ENCODE measurements at regions not wholly inside any gene's neighbourhood (a gene's known extent, or its start where the extent isn't known, plus 50 kb on each side); places are given as distances from the start of the nearest gene placed in this dataset.

DNA sequence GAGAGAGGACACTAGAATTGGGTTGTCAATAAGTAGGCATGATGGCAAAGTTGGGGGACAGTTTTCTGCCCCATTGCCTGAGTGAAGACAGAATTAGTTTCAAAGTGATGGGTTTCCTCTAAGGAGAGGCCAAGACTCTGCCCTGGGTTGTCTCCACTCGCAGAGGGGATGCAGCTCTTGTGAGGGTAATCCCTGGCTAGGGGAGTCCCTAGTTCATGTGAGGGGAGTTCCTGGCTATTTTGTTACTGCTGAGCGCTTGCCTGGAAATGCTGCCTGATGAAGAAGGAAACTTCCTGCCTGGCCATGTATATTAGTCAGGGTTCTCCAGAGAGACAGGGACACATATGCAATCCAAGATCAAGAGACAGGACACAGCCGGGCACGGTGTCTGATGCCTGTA is 501.5 kb downstream of the BCL11A start:
- H3K4me3 Mint-ChIP-seq = no peak overlapping the region
- peaks cover 40% of the 10 kb centered on the region for H3K9me3 Mint-ChIP-seq
- 0 out of 2 replicates have a peak, but pooled peaks cover 4% of the 10 kb centered on the region for H3K36me3 Mint-ChIP-seq (ENCODE audit: low read depth)
- H3K4me1 Mint-ChIP-seq (ENCODE audit: low read depth) = no peaks in the 10 kb centered on the region
- TF ChIP-seq, protein P1, sequence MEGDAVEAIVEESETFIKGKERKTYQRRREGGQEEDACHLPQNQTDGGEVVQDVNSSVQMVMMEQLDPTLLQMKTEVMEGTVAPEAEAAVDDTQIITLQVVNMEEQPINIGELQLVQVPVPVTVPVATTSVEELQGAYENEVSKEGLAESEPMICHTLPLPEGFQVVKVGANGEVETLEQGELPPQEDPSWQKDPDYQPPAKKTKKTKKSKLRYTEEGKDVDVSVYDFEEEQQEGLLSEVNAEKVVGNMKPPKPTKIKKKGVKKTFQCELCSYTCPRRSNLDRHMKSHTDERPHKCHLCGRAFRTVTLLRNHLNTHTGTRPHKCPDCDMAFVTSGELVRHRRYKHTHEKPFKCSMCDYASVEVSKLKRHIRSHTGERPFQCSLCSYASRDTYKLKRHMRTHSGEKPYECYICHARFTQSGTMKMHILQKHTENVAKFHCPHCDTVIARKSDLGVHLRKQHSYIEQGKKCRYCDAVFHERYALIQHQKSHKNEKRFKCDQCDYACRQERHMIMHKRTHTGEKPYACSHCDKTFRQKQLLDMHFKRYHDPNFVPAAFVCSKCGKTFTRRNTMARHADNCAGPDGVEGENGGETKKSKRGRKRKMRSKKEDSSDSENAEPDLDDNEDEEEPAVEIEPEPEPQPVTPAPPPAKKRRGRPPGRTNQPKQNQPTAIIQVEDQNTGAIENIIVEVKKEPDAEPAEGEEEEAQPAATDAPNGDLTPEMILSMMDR (IDR thresholded peaks at IDR 0.05) = no peak
- H3K27me3 Mint-ChIP-seq (ENCODE audit: insufficient read depth) = no peaks in the 10 kb centered on the region
- no peak for DNase-seq
- H3K27ac Mint-ChIP-seq = no peak overlapping the region

DNA sequence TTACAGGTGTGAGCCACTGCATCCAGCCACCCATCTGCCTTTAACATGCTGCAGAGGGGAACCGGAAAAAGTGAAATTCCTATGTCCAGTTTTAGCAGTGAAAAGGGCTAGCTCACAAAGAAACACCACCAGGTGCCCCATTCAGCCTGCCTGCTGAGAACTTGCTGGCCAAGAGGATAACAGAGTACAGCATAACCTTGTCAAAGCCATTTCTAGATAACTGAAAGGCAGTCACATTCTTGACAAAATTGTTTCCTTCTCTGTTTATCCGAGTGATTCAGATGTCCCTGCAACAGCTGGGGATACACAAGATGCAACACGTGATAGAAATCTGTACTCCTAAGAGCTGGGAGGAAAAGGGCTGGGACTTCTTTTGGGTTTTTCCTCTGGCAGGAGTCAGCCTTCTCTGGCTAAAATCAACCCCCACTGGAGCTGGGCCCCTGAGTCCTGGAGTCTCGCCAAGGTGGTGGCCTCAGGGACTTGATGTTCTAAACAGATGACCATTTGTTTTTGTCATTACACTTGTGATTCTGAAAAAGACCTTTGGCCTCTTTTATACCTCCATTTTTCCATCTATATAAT is 505.4 kb downstream of the BCL11A start:
- Mint-ChIP-seq H3K27me3 (ENCODE audit: insufficient read depth) (no peaks in the 10 kb centered on the region), H3K9me3 (peaks cover 36% of the 10 kb centered on the region), H3K4me3 (no peak overlapping the region), H3K4me1 (ENCODE audit: low read depth) (no peaks in the 10 kb centered on the region), H3K36me3 (ENCODE audit: low read depth) (0 out of 2 replicates have a peak, but pooled peaks cover 4% of the 10 kb centered on the region), H3K27ac (no peak overlapping the region)
- no peak for DNase-seq
- TF ChIP-seq, protein P1 (IDR thresholded peaks at IDR 0.05) = no peak

DNA sequence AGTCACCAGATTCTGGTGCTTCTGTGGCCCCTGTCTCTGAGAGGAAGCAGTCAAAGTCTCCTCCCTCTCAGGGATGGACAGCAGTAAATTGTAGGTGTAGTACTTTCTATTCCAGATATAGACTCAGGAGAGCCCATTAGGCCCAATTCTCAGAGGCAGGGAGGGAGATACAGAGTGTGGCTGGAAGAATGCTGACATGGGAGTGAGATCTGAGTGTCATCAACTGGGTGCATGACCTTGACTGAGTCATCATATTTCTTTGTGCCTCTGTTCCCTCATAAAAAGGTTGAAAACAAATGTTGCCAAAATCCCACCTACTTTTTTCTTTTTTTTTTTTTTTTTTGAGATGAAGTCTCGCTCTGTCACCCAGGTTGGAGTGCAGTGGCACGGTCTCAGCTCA is 506.1 kb downstream of the BCL11A start:
- no peak for DNase-seq
- no peaks in the 10 kb centered on the region for H3K4me1 Mint-ChIP-seq (ENCODE audit: low read depth)
- H3K36me3 Mint-ChIP-seq (ENCODE audit: low read depth) = 0 out of 2 replicates have a peak, but pooled peaks cover 4% of the 10 kb centered on the region

DNA sequence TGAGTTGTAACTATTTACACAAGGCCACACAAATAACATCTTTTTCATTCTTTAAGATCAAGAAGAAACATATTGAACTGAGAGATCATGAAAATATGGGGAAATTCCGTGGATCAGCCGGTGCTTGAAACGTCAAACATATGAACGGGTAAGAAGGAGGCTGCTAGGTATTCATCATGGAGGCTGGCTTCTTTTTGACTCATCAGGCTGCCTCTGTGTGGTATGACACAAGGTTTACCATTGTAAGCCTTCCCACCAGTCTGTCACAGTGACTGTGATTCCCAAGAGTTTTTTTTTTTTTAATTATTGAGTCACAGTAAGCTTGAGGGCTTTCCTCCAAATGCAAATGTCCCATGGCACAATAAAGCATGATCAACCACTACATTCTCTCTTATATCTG is 506.9 kb downstream of the BCL11A start:
- 0 out of 2 replicates have a peak, but pooled peaks cover 4% of the 10 kb centered on the region for H3K36me3 Mint-ChIP-seq (ENCODE audit: low read depth)
- DNase-seq = no peak
- H3K4me1 Mint-ChIP-seq (ENCODE audit: low read depth) = no peaks in the 10 kb centered on the region
- no peak overlapping the region for H3K4me3 Mint-ChIP-seq
- no peaks in the 10 kb centered on the region for H3K27me3 Mint-ChIP-seq (ENCODE audit: insufficient read depth)
- H3K9me3 Mint-ChIP-seq = peaks cover 30% of the 10 kb centered on the region
- no peak overlapping the region for H3K27ac Mint-ChIP-seq
- TF ChIP-seq, protein P1 (IDR thresholded peaks at IDR 0.05) = no peak

More for the DNA sequence above, 506.1 kb downstream of the BCL11A start:
- TF ChIP-seq, protein P1 (IDR thresholded peaks at IDR 0.05) = no peak
- Mint-ChIP-seq H3K27me3 (ENCODE audit: insufficient read depth) (no peaks in the 10 kb centered on the region), H3K4me3 (no peak overlapping the region), H3K27ac (no peak overlapping the region), H3K9me3 (peaks cover 36% of the 10 kb centered on the region)

DNA sequence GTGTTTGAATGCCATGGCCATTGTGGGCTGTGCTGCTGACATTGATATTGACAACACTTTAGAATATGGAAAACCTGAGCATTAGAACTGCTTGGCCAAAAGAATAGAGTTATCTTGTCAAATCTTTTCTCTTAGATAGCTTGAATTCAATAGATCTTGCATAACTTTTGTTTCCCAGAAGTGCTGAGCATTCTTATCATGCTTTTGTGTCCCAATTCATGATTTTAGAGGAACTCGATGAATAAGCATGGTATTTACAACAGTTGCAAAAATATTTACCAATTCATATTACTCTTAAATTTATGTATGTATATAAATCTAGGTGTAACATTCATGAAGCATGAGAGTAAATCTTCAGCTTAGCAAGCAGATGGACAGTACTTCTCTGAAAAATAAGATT is 508.0 kb downstream of the BCL11A start:
- Mint-ChIP-seq H3K4me3 (no peak overlapping the region), H3K27me3 (ENCODE audit: insufficient read depth) (no peaks in the 10 kb centered on the region), H3K27ac (no peak overlapping the region), H3K4me1 (ENCODE audit: low read depth) (no peaks in the 10 kb centered on the region), H3K9me3 (peaks cover 21% of the 10 kb centered on the region), H3K36me3 (ENCODE audit: low read depth) (0 out of 2 replicates have a peak, but pooled peaks cover 4% of the 10 kb centered on the region)
- DNase-seq = no peak
- TF ChIP-seq, protein P1 (IDR thresholded peaks at IDR 0.05) = no peak

Data from HFFc6 (cell line).